ENCODE measurements at regions not wholly inside any gene's neighbourhood (a gene's known extent, or its start where the extent isn't known, plus 50 kb on each side); places are given as distances from the start of the nearest gene placed in this dataset.

GRCh38 chr14:59085207-59085739 lies 103.2 kb upstream of the DAAM1 start:
- Histone ChIP-seq H3K27me3 (ENCODE audit: control insufficient read depth, insufficient read depth, low read length) (no peaks in the 10 kb centered on the region), H3K36me3 (ENCODE audit: control insufficient read depth, insufficient read depth, low read length) (no peaks in the 10 kb centered on the region), H3K4me3 (ENCODE audit: low read length) (no peak overlapping the region), H3K4me1 (ENCODE audit: control insufficient read depth, insufficient read depth, low read length) (no peaks in the 10 kb centered on the region), H3K9ac (ENCODE audit: low read length) (no peak overlapping the region), H3K9me3 (ENCODE audit: control insufficient read depth, low read length) (no peaks in the 10 kb centered on the region)

GRCh38 chr14:59086241-59086882 lies 102.1 kb upstream of the DAAM1 start:
- Histone ChIP-seq H3K27me3 (ENCODE audit: control insufficient read depth, insufficient read depth, low read length) (no peaks in the 10 kb centered on the region), H3K4me3 (ENCODE audit: low read length) (no peak overlapping the region), H3K4me1 (ENCODE audit: control insufficient read depth, insufficient read depth, low read length) (no peaks in the 10 kb centered on the region), H3K36me3 (ENCODE audit: control insufficient read depth, insufficient read depth, low read length) (no peaks in the 10 kb centered on the region), H3K9ac (ENCODE audit: low read length) (no peak overlapping the region), H3K9me3 (ENCODE audit: control insufficient read depth, low read length) (no peaks in the 10 kb centered on the region)

- Histone ChIP-seq H3K4me1 (ENCODE audit: control insufficient read depth, insufficient read depth, low read length) (no peaks in the 10 kb centered on the region), H3K36me3 (ENCODE audit: control insufficient read depth, insufficient read depth, low read length) (no peaks in the 10 kb centered on the region), H3K9me3 (ENCODE audit: control insufficient read depth, low read length) (no peaks in the 10 kb centered on the region), H3K27me3 (ENCODE audit: control insufficient read depth, insufficient read depth, low read length) (no peaks in the 10 kb centered on the region), H3K4me3 (ENCODE audit: low read length) (no peak overlapping the region), H3K9ac (ENCODE audit: low read length) (no peak overlapping the region)
Measured at GRCh38 chr14:59087240-59087639, 101.2 kb upstream of the DAAM1 start.

- Histone ChIP-seq H3K36me3 (ENCODE audit: control insufficient read depth, insufficient read depth, low read length) (no peaks in the 10 kb centered on the region), H3K27me3 (ENCODE audit: control insufficient read depth, insufficient read depth, low read length) (peaks cover 4% of the 10 kb centered on the region), H3K9ac (ENCODE audit: low read length) (no peak overlapping the region), H3K4me3 (ENCODE audit: low read length) (no peak overlapping the region), H3K9me3 (ENCODE audit: control insufficient read depth, low read length) (no peaks in the 10 kb centered on the region), H3K4me1 (ENCODE audit: control insufficient read depth, insufficient read depth, low read length) (no peaks in the 10 kb centered on the region)
Measured at GRCh38 chr14:59087711-59088110, 100.8 kb upstream of the DAAM1 start.

- Histone ChIP-seq H3K4me1 (ENCODE audit: control insufficient read depth, insufficient read depth, low read length) (no peaks in the 10 kb centered on the region), H3K9me3 (ENCODE audit: control insufficient read depth, low read length) (no peaks in the 10 kb centered on the region), H3K4me3 (ENCODE audit: low read length) (no peak overlapping the region), H3K27me3 (ENCODE audit: control insufficient read depth, insufficient read depth, low read length) (peaks cover 4% of the 10 kb centered on the region), H3K36me3 (ENCODE audit: control insufficient read depth, insufficient read depth, low read length) (no peaks in the 10 kb centered on the region), H3K9ac (ENCODE audit: low read length) (no peak overlapping the region)
Measured at GRCh38 chr14:59090572-59090971, 97.9 kb upstream of the DAAM1 start.

- no peaks in the 10 kb centered on the region for H3K4me1 ChIP-seq (ENCODE audit: control insufficient read depth, insufficient read depth, low read length)
- peaks cover 4% of the 10 kb centered on the region for H3K27me3 ChIP-seq (ENCODE audit: control insufficient read depth, insufficient read depth, low read length)
- H3K9me3 ChIP-seq (ENCODE audit: control insufficient read depth, low read length) = no peaks in the 10 kb centered on the region
- H3K36me3 ChIP-seq (ENCODE audit: control insufficient read depth, insufficient read depth, low read length) = no peaks in the 10 kb centered on the region
- no peak overlapping the region for H3K9ac ChIP-seq (ENCODE audit: low read length)
- H3K4me3 ChIP-seq (ENCODE audit: low read length) = no peak overlapping the region
Measured at GRCh38 chr14:59091404-59091803, 97.1 kb upstream of the DAAM1 start.

- Histone ChIP-seq H3K4me3 (ENCODE audit: low read length) (no peak overlapping the region), H3K9me3 (ENCODE audit: control insufficient read depth, low read length) (no peaks in the 10 kb centered on the region), H3K27me3 (ENCODE audit: control insufficient read depth, insufficient read depth, low read length) (peaks cover 4% of the 10 kb centered on the region), H3K4me1 (ENCODE audit: control insufficient read depth, insufficient read depth, low read length) (no peaks in the 10 kb centered on the region), H3K9ac (ENCODE audit: low read length) (no peak overlapping the region), H3K36me3 (ENCODE audit: control insufficient read depth, insufficient read depth, low read length) (no peaks in the 10 kb centered on the region)
Measured at GRCh38 chr14:59091976-59092375, 96.5 kb upstream of the DAAM1 start.

- no peaks in the 10 kb centered on the region for H3K36me3 ChIP-seq (ENCODE audit: control insufficient read depth, insufficient read depth, low read length)
- no peaks in the 10 kb centered on the region for H3K4me1 ChIP-seq (ENCODE audit: control insufficient read depth, insufficient read depth, low read length)
- no peak overlapping the region for H3K4me3 ChIP-seq (ENCODE audit: low read length)
- H3K9ac ChIP-seq (ENCODE audit: low read length) = no peak overlapping the region
- H3K9me3 ChIP-seq (ENCODE audit: control insufficient read depth, low read length) = no peaks in the 10 kb centered on the region
- H3K27me3 ChIP-seq (ENCODE audit: control insufficient read depth, insufficient read depth, low read length) = peaks cover 4% of the 10 kb centered on the region
Measured at GRCh38 chr14:59093902-59094301, 94.6 kb upstream of the DAAM1 start.

GRCh38 chr14:59096303-59096702 lies 92.2 kb upstream of the DAAM1 start:
- no peak overlapping the region for H3K4me3 ChIP-seq (ENCODE audit: low read length)
- no peak overlapping the region for H3K9ac ChIP-seq (ENCODE audit: low read length)
- H3K9me3 ChIP-seq (ENCODE audit: control insufficient read depth, low read length) = no peaks in the 10 kb centered on the region
- no peaks in the 10 kb centered on the region for H3K4me1 ChIP-seq (ENCODE audit: control insufficient read depth, insufficient read depth, low read length)
- peaks cover 4% of the 10 kb centered on the region for H3K27me3 ChIP-seq (ENCODE audit: control insufficient read depth, insufficient read depth, low read length)
- no peaks in the 10 kb centered on the region for H3K36me3 ChIP-seq (ENCODE audit: control insufficient read depth, insufficient read depth, low read length)

GRCh38 chr14:59097681-59098080 lies 90.8 kb upstream of the DAAM1 start:
- Histone ChIP-seq H3K27me3 (ENCODE audit: control insufficient read depth, insufficient read depth, low read length) (peaks cover under 1% of the 10 kb centered on the region), H3K36me3 (ENCODE audit: control insufficient read depth, insufficient read depth, low read length) (no peaks in the 10 kb centered on the region), H3K9me3 (ENCODE audit: control insufficient read depth, low read length) (no peaks in the 10 kb centered on the region), H3K4me3 (ENCODE audit: low read length) (no peak overlapping the region), H3K4me1 (ENCODE audit: control insufficient read depth, insufficient read depth, low read length) (no peaks in the 10 kb centered on the region), H3K9ac (ENCODE audit: low read length) (no peak overlapping the region)

- Histone ChIP-seq H3K27me3 (ENCODE audit: control insufficient read depth, insufficient read depth, low read length) (no peaks in the 10 kb centered on the region), H3K4me3 (ENCODE audit: low read length) (no peak overlapping the region), H3K9ac (ENCODE audit: low read length) (no peak overlapping the region), H3K36me3 (ENCODE audit: control insufficient read depth, insufficient read depth, low read length) (no peaks in the 10 kb centered on the region), H3K9me3 (ENCODE audit: control insufficient read depth, low read length) (no peaks in the 10 kb centered on the region), H3K4me1 (ENCODE audit: control insufficient read depth, insufficient read depth, low read length) (no peaks in the 10 kb centered on the region)
Measured at GRCh38 chr14:59098377-59098776, 90.1 kb upstream of the DAAM1 start.

GRCh38 chr14:59100205-59100604 lies 88.3 kb upstream of the DAAM1 start:
- H3K9ac ChIP-seq (ENCODE audit: low read length) = no peak overlapping the region
- no peaks in the 10 kb centered on the region for H3K9me3 ChIP-seq (ENCODE audit: control insufficient read depth, low read length)
- no peaks in the 10 kb centered on the region for H3K36me3 ChIP-seq (ENCODE audit: control insufficient read depth, insufficient read depth, low read length)
- H3K4me1 ChIP-seq (ENCODE audit: control insufficient read depth, insufficient read depth, low read length) = no peaks in the 10 kb centered on the region
- H3K4me3 ChIP-seq (ENCODE audit: low read length) = no peak overlapping the region
- no peaks in the 10 kb centered on the region for H3K27me3 ChIP-seq (ENCODE audit: control insufficient read depth, insufficient read depth, low read length)

GRCh38 chr14:59101476-59101875 lies 87.0 kb upstream of the DAAM1 start:
- Histone ChIP-seq H3K27me3 (ENCODE audit: control insufficient read depth, insufficient read depth, low read length) (no peaks in the 10 kb centered on the region), H3K36me3 (ENCODE audit: control insufficient read depth, insufficient read depth, low read length) (no peaks in the 10 kb centered on the region), H3K9me3 (ENCODE audit: control insufficient read depth, low read length) (no peaks in the 10 kb centered on the region), H3K9ac (ENCODE audit: low read length) (no peak overlapping the region), H3K4me1 (ENCODE audit: control insufficient read depth, insufficient read depth, low read length) (no peaks in the 10 kb centered on the region), H3K4me3 (ENCODE audit: low read length) (no peak overlapping the region)
